H9 (cell line): ENCODE measurements at regions not wholly inside any gene's neighbourhood (a gene's known extent, or its start where the extent isn't known, plus 50 kb on each side); places are given as distances from the start of the nearest gene placed in this dataset.

Experiments
- DNase-seq: peaks from one replicate; pipeline ENCODE4 v3.0.0-alpha.2; 2017
- H2AFZ ChIP-seq: one replicate; pipeline ENCODE4 v1.6.1; 2013; ENCODE audit warnings: mild to moderate bottlenecking, low read length, control low read depth, moderate library complexity
- H2AK5ac ChIP-seq: 2 replicates; pipeline ENCODE4 v1.6.1; 2013; ENCODE audit warnings: low read length, control low read depth, mixed read lengths; ENCODE audit not compliant: insufficient read length
- H2BK120ac ChIP-seq: one replicate; pipeline ENCODE4 v1.6.1; 2013; ENCODE audit warnings: low read depth, mild to moderate bottlenecking, low read length, control low read depth, inconsistent platforms; ENCODE audit not compliant: poor library complexity, severe bottlenecking
- H2BK12ac ChIP-seq: 2 replicates; pipeline ENCODE4 v1.6.1; 2013; ENCODE audit warnings: low read length, control low read depth, mixed read lengths, low read depth; ENCODE audit not compliant: insufficient read length
- H2BK15ac ChIP-seq: 2 replicates; pipeline ENCODE4 v1.6.1; 2013; ENCODE audit warnings: low read depth, low read length, control low read depth
- H2BK20ac ChIP-seq: one replicate; pipeline ENCODE4 v1.6.1; 2013; ENCODE audit warnings: low read depth, mild to moderate bottlenecking, low read length, control low read depth, inconsistent platforms; ENCODE audit not compliant: poor library complexity, severe bottlenecking
- H2BK5ac ChIP-seq: 2 replicates; pipeline ENCODE4 v1.6.1; 2013; ENCODE audit warnings: low read length, control low read depth, mixed read lengths; ENCODE audit not compliant: insufficient read length
- H3K14ac ChIP-seq: 2 replicates; pipeline ENCODE4 v1.6.1; 2013; ENCODE audit warnings: low read length, control low read depth; ENCODE audit not compliant: insufficient read depth
- H3K18ac ChIP-seq: 2 replicates; pipeline ENCODE4 v1.6.1; 2013; ENCODE audit warnings: low read depth, mild to moderate bottlenecking, mixed read lengths, low read length, control low read depth; ENCODE audit not compliant: insufficient read length
- H3K23ac ChIP-seq: 2 replicates; pipeline ENCODE4 v1.6.1; 2013; ENCODE audit warnings: low read length, control low read depth, mixed read lengths, low read depth; ENCODE audit not compliant: insufficient read length
- H3K23me2 ChIP-seq: 2 replicates; pipeline ENCODE4 v1.6.1; 2013; ENCODE audit warnings: low read depth, mild to moderate bottlenecking, mixed read lengths, low read length, control low read depth; ENCODE audit not compliant: insufficient read length, poor library complexity, severe bottlenecking
- H3K27ac ChIP-seq: 2 replicates; pipeline ENCODE4 v1.5.1; 2013; ENCODE audit warnings: low read length, control low read depth, mixed read lengths, low read depth; ENCODE audit not compliant: insufficient read length
- H3K27me3 ChIP-seq: 2 replicates; pipeline ENCODE4 v1.6.1; 2013; ENCODE audit warnings: low read length, control low read depth, inconsistent platforms; ENCODE audit not compliant: insufficient read depth
- H3K4ac ChIP-seq: 2 replicates; pipeline ENCODE4 v1.6.1; 2013; ENCODE audit warnings: low read depth, mild to moderate bottlenecking, control low read depth, inconsistent platforms, low read length, moderate library complexity
- H3K4me1 ChIP-seq: 2 replicates; pipeline ENCODE4 v1.6.1; 2013; ENCODE audit warnings: low read length, control low read depth, inconsistent platforms; ENCODE audit not compliant: insufficient read depth
- H3K4me2 ChIP-seq: 2 replicates; pipeline ENCODE4 v1.6.1; 2013; ENCODE audit warnings: low read length, control low read depth, mixed read lengths; ENCODE audit not compliant: insufficient read length, insufficient read depth
- H3K56ac ChIP-seq: 2 replicates; pipeline ENCODE4 v1.6.1; 2013; ENCODE audit warnings: low read depth, mild to moderate bottlenecking, mixed read lengths, low read length, control low read depth; ENCODE audit not compliant: insufficient read length
- H3K79me1 ChIP-seq: 2 replicates; pipeline ENCODE4 v1.6.1; 2013; ENCODE audit warnings: low read depth, mild to moderate bottlenecking, moderate library complexity, low read length, control low read depth, inconsistent platforms; ENCODE audit not compliant: insufficient read depth, poor library complexity, severe bottlenecking
- H3K79me2 ChIP-seq: 2 replicates; pipeline ENCODE4 v1.6.1; 2013; ENCODE audit warnings: low read length, control low read depth, inconsistent platforms; ENCODE audit not compliant: insufficient read depth
- H3K9ac ChIP-seq: 2 replicates; pipeline ENCODE4 v1.6.1; 2013; ENCODE audit warnings: low read length, control low read depth, mixed read lengths; ENCODE audit not compliant: insufficient read length; ENCODE audit errors: extremely low read depth
- H3K9me3 ChIP-seq: one replicate; pipeline ENCODE4 v1.6.1; 2013; ENCODE audit warnings: low read depth, low read length, inconsistent platforms; ENCODE audit not compliant: control insufficient read depth
- H3T11ph ChIP-seq: one replicate; pipeline ENCODE4 v1.6.1; 2013; ENCODE audit warnings: mild to moderate bottlenecking, low read length, control low read depth, inconsistent platforms
- H4K20me1 ChIP-seq: one replicate; pipeline ENCODE4 v1.6.1; 2013; ENCODE audit not compliant: control insufficient read depth, insufficient read length, insufficient read depth
- H4K5ac ChIP-seq: 2 replicates; pipeline ENCODE4 v1.6.1; 2013; ENCODE audit warnings: low read depth, mild to moderate bottlenecking, mixed read lengths, low read length, control low read depth; ENCODE audit not compliant: insufficient read length
- H4K8ac ChIP-seq: replicated peaks from 2 replicates; pipeline ENCODE4 v1.6.1; 2013; ENCODE audit warnings: low read length, control low read depth, mixed read lengths, low read depth; ENCODE audit not compliant: insufficient read length
- H4K91ac ChIP-seq: 2 replicates; pipeline ENCODE4 v1.6.1; 2013; ENCODE audit warnings: low read depth, mild to moderate bottlenecking, moderate library complexity, mixed read lengths, low read length, control low read depth; ENCODE audit not compliant: insufficient read length
- H3K27ac Mint-ChIP-seq, 3 experiments: 2 replicates in 2 of 3; 3 replicates in 1 of 3; pipeline ENCODE4 v1.8.0; 2020 to 2021; ENCODE audit warnings: mixed read lengths in 3 of 3, mild to moderate bottlenecking in 1 of 3, moderate library complexity in 1 of 3
- H3K27me3 Mint-ChIP-seq: 2 replicates; pipeline ENCODE4 v1.8.0; 2021; ENCODE audit warnings: low read depth, mild to moderate bottlenecking, moderate library complexity, mixed read lengths
- H3K36me3 Mint-ChIP-seq, 3 experiments: 2 replicates in 2 of 3; 3 replicates in 1 of 3; pipeline ENCODE4 v1.8.0; 2020 to 2021; ENCODE audit warnings: low read depth in 3 of 3, mixed read lengths in 3 of 3; ENCODE audit not compliant: insufficient read depth in 1 of 3
- H3K4me1 Mint-ChIP-seq, 2 experiments: 2 replicates each; pipeline ENCODE4 v1.8.0; 2020; ENCODE audit warnings: mixed read lengths in 2 of 2
- H3K4me3 Mint-ChIP-seq, 2 experiments: 2 replicates in 1 of 2; 3 replicates in 1 of 2; pipeline ENCODE4 v1.8.0; 2020 to 2021; ENCODE audit warnings: mild to moderate bottlenecking in 2 of 2, mixed read lengths in 2 of 2, moderate library complexity in 1 of 2
- H3K9me3 Mint-ChIP-seq, 2 experiments: 2 replicates in 1 of 2; 3 replicates in 1 of 2; pipeline ENCODE4 v1.8.0; 2020; ENCODE audit warnings: mild to moderate bottlenecking in 2 of 2, mixed read lengths in 2 of 2, moderate library complexity in 1 of 2
- WGBS: extraction: QIAGEN DNeasy Blood & Tissue Kit; methylation state at CpG from one replicate; pipeline ENCODE4 v1.1.7; 2013; ENCODE audit warnings: missing lambda C conversion rate, low lambda C conversion rate, mixed read lengths; ENCODE audit not compliant: insufficient read length; ENCODE audit errors: extremely low coverage; 5-methylcytosine and 5-hydroxymethylcytosine counted together
- TF ChIP-seq, protein P1 (sequence below): fragments of 200-600 bp; sonication (generic); conservative IDR thresholded peaks from 3 replicates; pipeline ENCODE4 v1.8.0; 2021; ENCODE audit warnings: antibody characterized with exemption, mild to moderate bottlenecking

DNA sequence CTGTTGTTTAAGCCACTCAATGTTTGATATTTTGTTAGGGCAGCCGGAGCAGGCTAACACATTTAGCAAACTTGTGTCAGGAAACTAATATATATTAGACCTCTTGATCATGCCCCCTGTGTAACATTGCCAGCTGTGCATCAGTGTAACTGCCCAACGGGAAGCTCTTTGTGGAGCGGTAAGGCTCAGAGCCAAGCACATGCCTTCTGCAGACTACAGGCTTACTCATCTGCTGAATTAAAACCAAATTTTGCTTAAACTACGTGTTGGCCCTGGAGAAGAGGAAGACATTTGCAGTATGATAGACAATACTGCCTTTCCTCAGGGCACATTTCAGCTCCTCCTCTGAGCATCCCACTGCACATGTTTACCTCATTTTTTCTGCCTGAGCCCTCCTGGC is 50.5 kb upstream of the KCNMB2 start:
- H3K79me1 ChIP-seq, result no peaks in the 10 kb centered on the region
- H3K56ac ChIP-seq, result no peak overlapping the region
- H3K9ac ChIP-seq, result no peak overlapping the region
- H3K27me3 ChIP-seq, result no peaks in the 10 kb centered on the region
- H4K8ac ChIP-seq, result no peak overlapping the region
- H3K4ac ChIP-seq, result no peak overlapping the region
- WGBS, result no CpG with 5 or more reads among the region's 4 CpGs
- no peak overlapping the region for H2AK5ac ChIP-seq
- H3K27me3 Mint-ChIP-seq, result no peaks in the 10 kb centered on the region
- H3K9me3 Mint-ChIP-seq, result no peaks in the 10 kb centered on the region
- no peak overlapping the region for H3K14ac ChIP-seq
- no peak overlapping the region for H3K27ac ChIP-seq
- H3T11ph ChIP-seq, result no peak overlapping the region
- H3K4me3 Mint-ChIP-seq, result no peak overlapping the region
- H3K4me1 ChIP-seq, result no peaks in the 10 kb centered on the region; the same call in 1 of the 2 replicates
- no peak for DNase-seq
- no peak overlapping the region for H2BK12ac ChIP-seq
- H3K4me2 ChIP-seq, result no peak overlapping the region
- no peak overlapping the region for H3K18ac ChIP-seq
- H2BK20ac ChIP-seq, result no peak overlapping the region
- no peak overlapping the region for H2AFZ ChIP-seq
- H2BK120ac ChIP-seq, result no peak overlapping the region
- no peak overlapping the region for H4K5ac ChIP-seq
- no peaks in the 10 kb centered on the region for H4K20me1 ChIP-seq
- no peaks in the 10 kb centered on the region for H3K23me2 ChIP-seq
- H2BK5ac ChIP-seq, result no peak overlapping the region
- H3K27ac Mint-ChIP-seq, result no peak overlapping the region; a peak in 1 of 7 replicates
- no peaks in the 10 kb centered on the region for H3K36me3 Mint-ChIP-seq
- H2BK15ac ChIP-seq, result no peak overlapping the region
- H4K91ac ChIP-seq, result no peak overlapping the region
- H3K4me1 Mint-ChIP-seq, result peaks cover 9 to 11% of the 10 kb centered on the region in 2 experiments
- H3K9me3 ChIP-seq, result no peaks in the 10 kb centered on the region
- H3K79me2 ChIP-seq, result no peaks in the 10 kb centered on the region
- H3K23ac ChIP-seq, result no peak overlapping the region
- TF ChIP-seq, protein P1, sequence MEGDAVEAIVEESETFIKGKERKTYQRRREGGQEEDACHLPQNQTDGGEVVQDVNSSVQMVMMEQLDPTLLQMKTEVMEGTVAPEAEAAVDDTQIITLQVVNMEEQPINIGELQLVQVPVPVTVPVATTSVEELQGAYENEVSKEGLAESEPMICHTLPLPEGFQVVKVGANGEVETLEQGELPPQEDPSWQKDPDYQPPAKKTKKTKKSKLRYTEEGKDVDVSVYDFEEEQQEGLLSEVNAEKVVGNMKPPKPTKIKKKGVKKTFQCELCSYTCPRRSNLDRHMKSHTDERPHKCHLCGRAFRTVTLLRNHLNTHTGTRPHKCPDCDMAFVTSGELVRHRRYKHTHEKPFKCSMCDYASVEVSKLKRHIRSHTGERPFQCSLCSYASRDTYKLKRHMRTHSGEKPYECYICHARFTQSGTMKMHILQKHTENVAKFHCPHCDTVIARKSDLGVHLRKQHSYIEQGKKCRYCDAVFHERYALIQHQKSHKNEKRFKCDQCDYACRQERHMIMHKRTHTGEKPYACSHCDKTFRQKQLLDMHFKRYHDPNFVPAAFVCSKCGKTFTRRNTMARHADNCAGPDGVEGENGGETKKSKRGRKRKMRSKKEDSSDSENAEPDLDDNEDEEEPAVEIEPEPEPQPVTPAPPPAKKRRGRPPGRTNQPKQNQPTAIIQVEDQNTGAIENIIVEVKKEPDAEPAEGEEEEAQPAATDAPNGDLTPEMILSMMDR, result no peak
